Breast epithelium (tissue), 3 donors: ENCODE measurements at regions not wholly inside any gene's neighbourhood (a gene's known extent, or its start where the extent isn't known, plus 50 kb on each side); places are given as distances from the start of the nearest gene placed in this dataset.

ENCODE experiments used
- POLR2A ChIP-seq: fragments of 450-650 bp; IDR thresholded peaks from one replicate; pipeline ENCODE4 v1.6.1; 2016; ENCODE audit warnings: antibody characterized with exemption, mild to moderate bottlenecking, moderate library complexity
- TF ChIP-seq, protein P1 (sequence below), 3 donors: fragments of 450-650 bp; IDR thresholded peaks; one replicate each; pipeline ENCODE4 v1.5.1; 2016 to 2017; ENCODE audit warnings: antibody characterized with exemption in 3 of 3, mild to moderate bottlenecking in 3 of 3, moderate library complexity in 3 of 3

DNA sequence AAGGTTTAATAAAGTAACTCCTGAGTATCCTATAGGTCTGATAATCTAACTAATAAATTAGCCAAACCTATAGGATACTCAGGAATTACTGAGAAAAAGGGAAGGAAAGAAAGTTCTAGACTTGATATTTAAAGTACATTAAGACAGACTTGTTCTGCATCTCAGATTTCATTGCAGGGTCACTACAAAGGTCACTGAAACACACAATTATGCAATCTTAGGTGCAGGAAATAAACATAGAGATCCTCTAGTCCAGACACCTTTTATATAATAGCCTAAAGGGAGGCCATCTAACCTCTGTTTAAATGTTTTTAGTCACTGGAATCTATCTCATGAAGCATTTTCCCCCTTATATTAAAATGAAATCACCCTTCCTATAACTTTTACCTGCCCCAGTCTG lies 1215.7 kb downstream of the MAT2B start:
- TF ChIP-seq, protein P1, sequence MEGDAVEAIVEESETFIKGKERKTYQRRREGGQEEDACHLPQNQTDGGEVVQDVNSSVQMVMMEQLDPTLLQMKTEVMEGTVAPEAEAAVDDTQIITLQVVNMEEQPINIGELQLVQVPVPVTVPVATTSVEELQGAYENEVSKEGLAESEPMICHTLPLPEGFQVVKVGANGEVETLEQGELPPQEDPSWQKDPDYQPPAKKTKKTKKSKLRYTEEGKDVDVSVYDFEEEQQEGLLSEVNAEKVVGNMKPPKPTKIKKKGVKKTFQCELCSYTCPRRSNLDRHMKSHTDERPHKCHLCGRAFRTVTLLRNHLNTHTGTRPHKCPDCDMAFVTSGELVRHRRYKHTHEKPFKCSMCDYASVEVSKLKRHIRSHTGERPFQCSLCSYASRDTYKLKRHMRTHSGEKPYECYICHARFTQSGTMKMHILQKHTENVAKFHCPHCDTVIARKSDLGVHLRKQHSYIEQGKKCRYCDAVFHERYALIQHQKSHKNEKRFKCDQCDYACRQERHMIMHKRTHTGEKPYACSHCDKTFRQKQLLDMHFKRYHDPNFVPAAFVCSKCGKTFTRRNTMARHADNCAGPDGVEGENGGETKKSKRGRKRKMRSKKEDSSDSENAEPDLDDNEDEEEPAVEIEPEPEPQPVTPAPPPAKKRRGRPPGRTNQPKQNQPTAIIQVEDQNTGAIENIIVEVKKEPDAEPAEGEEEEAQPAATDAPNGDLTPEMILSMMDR (IDR thresholded peaks at IDR 0.05): no peak
- TF ChIP-seq POLR2A: no peak
